Body of pancreas (tissue), 4 donors: ENCODE measurements at regions not wholly inside any gene's neighbourhood (a gene's known extent, or its start where the extent isn't known, plus 50 kb on each side); places are given as distances from the start of the nearest gene placed in this dataset.

Source experiments
- POLR2A ChIP-seq, 3 donors: fragments of 450-650 bp; IDR thresholded peaks; one replicate each; pipeline ENCODE4 v1.6.1; 2016; ENCODE audit warnings: antibody characterized with exemption in 3 of 3, mild to moderate bottlenecking in 2 of 3
- TF ChIP-seq, protein P1 (sequence below), 7 experiments: fragments of 450-650 bp in 4 of 7; fragments of 200-600 bp in 3 of 7; sonication (generic) in 3 of 7; IDR thresholded peaks; one replicate each; pipeline ENCODE4 v1.5.1; 2016 to 2019; ENCODE audit warnings: antibody characterized with exemption in 7 of 7

DNA sequence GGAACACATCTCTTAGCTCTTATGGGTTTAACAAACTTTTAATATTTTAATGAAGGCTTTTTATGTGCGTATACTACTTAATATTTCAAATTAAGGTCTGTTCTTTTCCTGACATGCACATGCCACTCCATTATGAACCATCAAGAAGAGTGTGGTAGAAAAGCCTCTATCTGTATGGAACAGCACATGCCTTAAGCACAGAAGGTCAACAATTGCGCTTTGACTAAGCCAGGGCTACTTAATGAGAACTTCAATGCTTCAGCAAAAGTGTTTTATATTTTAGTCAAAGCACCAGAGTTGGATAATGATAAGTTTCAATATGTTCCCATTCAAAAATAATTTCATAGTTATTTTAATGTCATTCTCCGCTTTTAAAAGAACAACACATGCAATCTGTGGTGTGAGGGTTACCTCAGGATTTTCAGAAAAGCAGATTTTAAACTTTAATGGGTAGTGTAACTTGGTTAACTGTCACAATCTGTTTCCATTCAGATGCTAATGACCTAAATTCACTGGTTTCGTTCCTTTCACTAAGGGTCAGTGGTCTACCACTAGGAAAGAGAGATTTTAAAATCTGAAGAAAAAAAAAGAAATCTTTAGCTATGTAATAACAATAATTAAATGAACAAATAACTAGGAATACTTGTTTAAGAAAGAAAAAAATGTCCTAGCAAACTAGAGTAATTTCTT is 193.4 kb upstream of the NOVA1 start:
- TF ChIP-seq, protein P1, sequence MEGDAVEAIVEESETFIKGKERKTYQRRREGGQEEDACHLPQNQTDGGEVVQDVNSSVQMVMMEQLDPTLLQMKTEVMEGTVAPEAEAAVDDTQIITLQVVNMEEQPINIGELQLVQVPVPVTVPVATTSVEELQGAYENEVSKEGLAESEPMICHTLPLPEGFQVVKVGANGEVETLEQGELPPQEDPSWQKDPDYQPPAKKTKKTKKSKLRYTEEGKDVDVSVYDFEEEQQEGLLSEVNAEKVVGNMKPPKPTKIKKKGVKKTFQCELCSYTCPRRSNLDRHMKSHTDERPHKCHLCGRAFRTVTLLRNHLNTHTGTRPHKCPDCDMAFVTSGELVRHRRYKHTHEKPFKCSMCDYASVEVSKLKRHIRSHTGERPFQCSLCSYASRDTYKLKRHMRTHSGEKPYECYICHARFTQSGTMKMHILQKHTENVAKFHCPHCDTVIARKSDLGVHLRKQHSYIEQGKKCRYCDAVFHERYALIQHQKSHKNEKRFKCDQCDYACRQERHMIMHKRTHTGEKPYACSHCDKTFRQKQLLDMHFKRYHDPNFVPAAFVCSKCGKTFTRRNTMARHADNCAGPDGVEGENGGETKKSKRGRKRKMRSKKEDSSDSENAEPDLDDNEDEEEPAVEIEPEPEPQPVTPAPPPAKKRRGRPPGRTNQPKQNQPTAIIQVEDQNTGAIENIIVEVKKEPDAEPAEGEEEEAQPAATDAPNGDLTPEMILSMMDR (IDR thresholded peaks at IDR 0.05), result no peak
- no peak for TF ChIP-seq POLR2A (IDR thresholded peaks at IDR 0.05)
